ENCODE measurements at regions not wholly inside any gene's neighbourhood (a gene's known extent, or its start where the extent isn't known, plus 50 kb on each side); places are given as distances from the start of the nearest gene placed in this dataset.

DNA sequence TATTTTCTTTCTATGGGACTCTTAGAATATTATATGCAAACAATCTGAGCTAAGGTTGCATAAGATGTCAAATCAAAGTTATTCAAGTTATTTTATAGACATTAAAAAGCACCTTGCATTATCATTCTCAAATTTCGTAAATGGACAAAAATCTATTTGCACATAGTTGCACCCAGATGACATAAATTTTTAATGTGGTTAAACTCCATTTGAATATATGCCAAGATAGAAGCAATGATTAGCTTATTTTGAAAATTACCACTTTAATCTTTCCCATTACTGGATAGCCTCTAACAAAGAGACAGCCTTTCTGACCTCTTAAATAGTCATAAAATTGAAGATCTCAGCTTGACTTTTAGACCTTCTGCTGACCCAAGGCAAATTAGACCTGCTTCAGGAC lies 386.8 kb downstream of the RAPGEF2 start:
- TF ChIP-seq, protein P1, sequence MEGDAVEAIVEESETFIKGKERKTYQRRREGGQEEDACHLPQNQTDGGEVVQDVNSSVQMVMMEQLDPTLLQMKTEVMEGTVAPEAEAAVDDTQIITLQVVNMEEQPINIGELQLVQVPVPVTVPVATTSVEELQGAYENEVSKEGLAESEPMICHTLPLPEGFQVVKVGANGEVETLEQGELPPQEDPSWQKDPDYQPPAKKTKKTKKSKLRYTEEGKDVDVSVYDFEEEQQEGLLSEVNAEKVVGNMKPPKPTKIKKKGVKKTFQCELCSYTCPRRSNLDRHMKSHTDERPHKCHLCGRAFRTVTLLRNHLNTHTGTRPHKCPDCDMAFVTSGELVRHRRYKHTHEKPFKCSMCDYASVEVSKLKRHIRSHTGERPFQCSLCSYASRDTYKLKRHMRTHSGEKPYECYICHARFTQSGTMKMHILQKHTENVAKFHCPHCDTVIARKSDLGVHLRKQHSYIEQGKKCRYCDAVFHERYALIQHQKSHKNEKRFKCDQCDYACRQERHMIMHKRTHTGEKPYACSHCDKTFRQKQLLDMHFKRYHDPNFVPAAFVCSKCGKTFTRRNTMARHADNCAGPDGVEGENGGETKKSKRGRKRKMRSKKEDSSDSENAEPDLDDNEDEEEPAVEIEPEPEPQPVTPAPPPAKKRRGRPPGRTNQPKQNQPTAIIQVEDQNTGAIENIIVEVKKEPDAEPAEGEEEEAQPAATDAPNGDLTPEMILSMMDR (IDR thresholded peaks at IDR 0.05), result no peak
- no peak for TF ChIP-seq EP300 (IDR thresholded peaks at IDR 0.05)
- no peak for TF ChIP-seq POLR2A (IDR thresholded peaks at IDR 0.05)

All from sigmoid colon (tissue), 4 donors.